Occipital lobe (tissue), 1 donor: ENCODE measurements at regions not wholly inside any gene's neighbourhood (a gene's known extent, or its start where the extent isn't known, plus 50 kb on each side); places are given as distances from the start of the nearest gene placed in this dataset.

Experiments used
- DNase-seq: peaks from one replicate; lab custom pipeline; 2025; lab: John Stamatoyannopoulos, UW

DNA sequence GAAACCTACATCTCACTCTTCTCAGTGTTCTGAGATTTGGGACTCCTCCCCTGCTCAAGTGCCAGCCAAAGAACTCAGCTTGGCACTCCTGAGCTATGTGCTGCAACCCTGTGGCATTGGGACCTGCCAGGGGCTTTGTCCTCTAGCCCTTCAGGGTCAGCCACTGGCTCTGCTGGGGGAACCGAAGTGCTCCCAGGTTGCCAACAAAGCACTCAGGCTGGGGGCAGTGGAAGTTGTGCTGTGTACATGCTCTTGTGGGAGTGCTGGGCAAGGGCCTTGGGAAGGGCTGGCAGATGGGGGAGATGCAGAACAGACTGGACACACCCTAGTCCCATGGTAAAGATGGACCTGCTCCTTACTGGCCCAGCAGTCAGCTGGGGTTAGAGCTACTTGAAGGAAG, 498.6 kb downstream of the CAAP1 start:
- DNase-seq: no peak

DNA sequence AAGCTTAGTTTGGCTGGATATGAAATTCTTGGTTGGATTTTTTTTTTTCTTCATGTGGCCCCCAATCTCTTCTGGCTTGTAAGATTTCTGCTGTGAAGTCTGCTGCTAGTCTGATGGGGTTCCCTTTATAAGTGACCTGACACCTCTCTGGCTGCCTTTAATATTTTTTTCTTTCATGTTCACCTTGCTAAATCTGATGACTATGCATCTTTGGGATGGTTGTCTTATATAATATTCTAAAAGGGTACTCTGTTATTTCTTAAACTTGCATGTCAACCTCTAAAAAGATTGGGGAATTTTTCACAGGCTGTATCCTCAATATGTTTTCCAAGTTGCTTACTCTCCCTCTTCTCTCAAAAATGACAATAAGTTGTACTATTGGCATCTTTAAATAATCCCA, 500.0 kb downstream of the CAAP1 start:
- no peak for DNase-seq

DNA sequence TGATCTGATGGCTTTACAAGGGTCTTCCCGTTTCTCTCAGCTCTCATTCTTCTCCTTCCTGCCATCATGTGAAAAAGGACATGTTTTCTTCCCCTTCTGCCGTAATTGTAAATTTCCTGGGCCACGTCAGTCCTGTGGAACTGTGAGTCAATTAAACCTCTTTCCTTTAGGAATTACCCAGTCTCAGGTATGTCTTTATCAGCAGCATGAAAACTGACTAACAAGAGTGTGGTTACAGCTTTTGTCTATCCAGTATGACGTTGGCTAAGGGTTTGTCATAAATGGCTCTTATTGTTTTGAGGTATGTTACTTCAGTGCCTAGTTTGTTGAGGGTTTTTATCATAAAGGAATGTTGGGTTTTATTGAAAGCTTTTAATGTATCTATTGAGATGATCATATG, 501.6 kb downstream of the CAAP1 start:
- no peak for DNase-seq

DNA sequence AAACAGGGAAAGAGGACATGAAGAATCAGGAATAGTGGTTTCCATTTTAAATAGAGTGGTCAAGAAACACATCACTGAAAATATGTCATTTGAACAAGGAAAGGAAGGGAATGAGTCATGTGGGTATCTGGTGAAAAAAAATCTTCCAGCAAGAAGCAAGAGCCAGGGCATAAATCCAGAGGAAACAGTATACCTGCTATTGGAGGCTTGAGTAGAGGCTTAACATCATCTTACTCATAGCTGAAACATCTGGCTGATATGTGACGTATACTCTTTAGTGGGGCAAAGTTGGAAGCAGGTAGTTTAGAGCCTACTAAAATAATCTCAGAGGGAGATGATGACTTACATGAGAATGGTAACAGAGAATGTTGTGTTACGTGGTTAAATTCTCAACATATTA, 517.2 kb downstream of the CAAP1 start:
- no peak for DNase-seq

DNA sequence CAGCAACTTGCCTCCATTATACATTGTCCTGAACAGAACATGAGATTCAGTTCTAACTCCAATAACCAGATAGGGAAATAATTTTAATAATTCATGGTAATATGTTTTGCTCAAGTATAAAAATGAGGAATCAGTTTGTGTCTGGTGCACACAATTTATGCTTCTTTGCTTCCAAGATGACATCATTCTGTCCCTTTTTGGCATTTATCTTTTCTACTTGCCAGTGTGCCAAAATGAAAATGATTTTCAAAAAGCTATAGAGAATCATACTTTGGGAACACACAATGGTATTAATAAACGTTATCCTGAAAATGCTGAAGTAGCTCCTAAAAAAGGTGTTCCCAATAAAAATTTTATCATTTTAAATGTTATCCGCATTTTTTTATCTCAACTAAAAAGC, 519.0 kb downstream of the CAAP1 start:
- DNase-seq: no peak

DNA sequence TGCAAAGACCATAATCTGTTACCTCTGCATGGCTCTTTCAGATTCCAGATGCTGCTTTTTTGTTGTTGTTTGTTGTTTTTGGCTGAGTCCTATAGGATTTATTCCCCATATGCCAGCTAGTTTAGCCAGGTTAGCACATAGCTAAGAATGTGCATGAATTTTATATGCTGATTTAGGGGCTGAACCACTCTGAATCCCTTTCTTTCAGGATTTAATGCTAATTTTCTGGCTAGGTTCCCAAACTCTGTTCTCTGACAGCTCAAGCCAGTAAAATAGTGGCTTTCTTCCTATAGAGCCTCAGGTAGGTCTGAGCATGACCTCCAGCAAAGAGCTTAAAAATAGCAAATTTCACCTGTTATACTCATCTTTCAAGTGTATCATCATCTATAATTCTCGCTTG, 521.4 kb downstream of the CAAP1 start:
- no peak for DNase-seq

DNA sequence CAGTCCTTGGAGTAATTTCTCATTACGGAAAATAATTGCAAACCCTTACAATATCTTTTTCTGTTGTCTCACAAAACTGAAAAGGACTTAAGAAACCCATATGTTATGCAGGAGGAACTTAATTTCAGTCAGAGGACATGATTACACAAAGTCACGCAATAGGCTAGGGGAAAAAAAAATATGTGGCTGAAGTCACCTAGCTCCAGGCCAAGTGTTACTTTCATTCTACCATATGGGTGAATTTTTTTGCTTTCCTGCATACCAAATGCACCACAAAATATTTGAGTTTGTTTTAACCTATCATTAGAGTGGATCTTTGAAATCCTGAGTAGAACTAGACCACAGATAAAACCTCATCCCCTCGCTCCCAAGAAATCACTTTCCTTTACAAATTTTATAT, 523.5 kb downstream of the CAAP1 start:
- DNase-seq: no peak

DNA sequence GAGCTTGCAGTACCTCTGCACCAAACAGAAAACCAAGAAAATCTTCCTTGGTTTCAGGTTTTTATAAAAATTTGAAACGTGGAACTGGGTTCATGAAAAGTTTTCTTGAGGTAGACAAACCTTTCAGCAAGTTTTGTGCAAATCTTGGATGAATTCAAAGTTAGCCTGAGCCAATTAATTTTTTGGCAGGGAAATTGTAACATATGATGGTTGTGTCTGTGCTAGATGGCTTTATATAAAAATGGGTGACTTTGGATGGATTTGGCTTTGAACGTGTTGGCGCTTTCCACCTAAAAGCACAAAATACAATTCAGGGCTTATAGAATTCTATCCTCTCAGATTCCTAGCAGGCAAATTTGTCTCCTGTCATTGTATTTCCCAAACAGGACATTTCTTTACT, 524.4 kb downstream of the CAAP1 start:
- DNase-seq: no peak

DNA sequence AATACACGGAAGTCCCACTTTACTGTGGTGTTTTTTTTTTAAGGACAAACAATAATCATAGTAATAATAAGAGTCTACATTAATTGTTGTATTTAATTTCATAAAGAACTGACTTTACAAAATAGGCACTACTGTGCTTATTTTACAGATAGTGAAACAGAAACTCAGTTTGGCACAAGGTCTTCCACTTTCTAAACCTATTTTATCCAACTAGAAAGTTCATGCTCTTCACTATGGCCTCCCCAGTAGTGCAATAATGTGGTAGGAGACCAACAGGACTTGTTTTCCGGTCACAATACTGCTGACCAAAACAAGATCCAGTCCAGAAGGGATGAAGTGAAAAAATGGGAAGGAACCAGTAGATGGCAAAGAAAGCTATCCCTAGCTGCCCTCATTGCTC, 531.6 kb downstream of the CAAP1 start:
- no peak for DNase-seq

DNA sequence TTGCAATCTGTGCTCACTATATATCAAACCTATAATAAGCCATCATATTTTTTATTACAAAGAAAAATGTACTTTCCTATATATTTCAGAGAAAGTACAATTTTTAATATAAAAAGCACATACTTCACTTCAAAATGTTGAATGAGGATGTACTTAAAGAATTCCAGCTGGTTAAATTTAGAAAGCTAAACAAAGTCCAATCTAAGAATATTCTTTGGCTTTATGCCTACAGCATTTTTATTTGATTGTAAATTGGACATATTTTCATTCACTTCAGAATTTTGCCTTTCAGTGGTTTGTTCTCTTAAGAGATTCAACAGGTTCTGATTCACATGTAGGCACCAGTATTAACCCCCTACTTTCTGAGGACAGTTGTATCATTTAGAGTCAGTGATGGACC, 533.8 kb downstream of the CAAP1 start:
- no peak for DNase-seq

DNA sequence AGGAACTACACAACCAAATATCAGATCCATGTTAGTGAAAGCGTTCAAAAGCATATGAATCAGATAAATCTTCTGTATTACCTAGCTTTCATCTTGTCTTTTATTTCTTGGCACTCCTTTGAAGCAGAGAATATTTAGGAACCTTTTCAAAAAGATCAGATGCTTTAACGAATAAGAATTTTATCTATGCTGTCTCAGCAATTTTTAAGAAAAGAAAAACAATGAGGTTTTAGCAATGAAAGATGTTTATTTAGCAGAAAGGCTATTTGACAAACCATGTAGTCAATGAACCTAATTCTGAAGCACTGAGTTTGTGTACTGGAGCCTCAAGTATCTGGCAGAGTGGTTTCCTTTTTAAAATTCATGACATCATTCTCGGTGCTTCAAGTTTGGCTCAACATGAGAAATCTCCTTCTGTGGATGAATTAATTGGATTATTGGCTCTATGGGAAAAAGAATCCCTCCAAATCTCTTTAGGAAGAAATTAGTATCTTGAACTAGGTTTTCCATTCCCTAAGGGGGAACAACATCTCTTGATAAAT, 534.7 kb downstream of the CAAP1 start:
- no peak for DNase-seq

DNA sequence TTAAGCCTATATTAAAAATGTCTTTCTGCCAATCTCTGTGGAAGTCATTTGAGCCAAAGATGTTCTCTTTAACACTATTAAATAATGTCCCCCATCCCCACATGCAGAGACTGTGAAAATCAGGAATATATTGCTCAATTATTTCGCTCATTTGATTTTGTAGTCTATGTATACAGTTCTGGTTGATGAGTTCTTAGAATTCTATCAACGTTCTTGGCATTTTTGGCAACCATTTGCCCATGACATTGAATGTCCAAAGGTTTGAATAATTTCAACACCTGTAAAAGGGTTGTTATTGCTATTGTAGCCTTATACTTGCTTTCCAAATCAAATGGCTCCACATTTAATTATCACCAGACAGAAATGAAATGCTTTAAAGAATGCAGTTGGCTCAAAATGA, 536.1 kb downstream of the CAAP1 start:
- DNase-seq: no peak

DNA sequence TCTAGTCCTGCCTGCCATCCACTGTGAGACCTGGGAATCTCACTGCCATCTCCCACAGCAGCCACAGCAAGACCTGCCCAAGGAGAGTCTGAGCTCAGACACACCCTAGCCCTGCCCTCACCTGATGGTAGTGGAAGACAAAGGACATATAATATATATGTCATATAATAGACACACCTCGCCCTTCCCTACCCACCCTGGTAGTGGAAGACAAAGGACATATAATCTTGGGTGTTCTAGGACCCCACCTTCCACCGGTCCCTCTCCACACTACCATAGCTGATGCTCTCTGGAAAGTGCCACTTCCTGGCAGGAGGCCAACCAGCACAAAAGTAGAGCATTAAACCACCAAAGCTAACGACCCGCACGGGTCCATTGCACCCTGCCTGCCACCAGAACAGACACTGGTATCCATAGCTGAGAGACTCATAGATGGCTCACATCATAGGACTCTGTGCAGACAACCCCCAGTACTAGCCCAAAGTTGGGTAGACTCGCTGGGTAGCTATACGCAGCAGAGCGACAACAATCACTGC, 545.6 kb downstream of the CAAP1 start:
- no peak for DNase-seq

DNA sequence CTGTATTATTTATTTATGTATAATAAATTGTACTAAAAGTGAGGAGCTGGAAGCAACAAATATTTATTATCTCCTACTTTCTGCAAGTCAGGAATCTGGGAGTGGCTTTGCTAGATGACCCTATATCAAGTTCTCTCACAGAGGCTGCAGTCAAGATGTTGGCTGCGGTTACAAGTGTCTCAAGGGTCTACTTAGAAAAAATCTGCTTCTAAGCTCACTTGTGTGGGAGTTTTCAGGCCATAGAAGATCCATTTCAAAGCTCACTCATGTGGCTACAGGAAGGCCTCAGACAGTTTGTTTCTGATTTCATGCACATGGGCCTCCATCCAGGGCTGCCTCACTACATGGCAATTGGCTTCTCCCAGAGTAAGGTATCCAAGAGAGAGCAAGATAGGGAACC, 551.1 kb downstream of the CAAP1 start:
- no peak for DNase-seq

DNA sequence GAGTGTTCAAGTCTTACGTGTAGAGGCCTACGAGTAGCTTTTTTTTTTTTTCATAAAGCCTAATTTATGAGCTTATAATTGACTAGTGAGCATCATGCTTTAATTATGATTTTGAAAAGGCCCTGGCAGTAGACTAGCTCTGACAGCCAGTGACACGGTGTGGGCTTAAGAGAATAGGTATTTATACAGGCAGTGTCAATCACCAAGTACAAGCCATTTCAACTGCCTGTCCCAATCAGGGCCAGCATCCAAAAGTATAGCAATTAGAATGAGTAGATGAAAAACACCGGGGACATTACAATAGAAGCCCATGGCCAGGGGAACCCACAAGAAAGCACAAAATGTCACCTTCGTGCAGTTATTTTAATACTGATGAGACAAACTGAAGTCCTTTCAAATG, 552.8 kb downstream of the CAAP1 start:
- DNase-seq: no peak

DNA sequence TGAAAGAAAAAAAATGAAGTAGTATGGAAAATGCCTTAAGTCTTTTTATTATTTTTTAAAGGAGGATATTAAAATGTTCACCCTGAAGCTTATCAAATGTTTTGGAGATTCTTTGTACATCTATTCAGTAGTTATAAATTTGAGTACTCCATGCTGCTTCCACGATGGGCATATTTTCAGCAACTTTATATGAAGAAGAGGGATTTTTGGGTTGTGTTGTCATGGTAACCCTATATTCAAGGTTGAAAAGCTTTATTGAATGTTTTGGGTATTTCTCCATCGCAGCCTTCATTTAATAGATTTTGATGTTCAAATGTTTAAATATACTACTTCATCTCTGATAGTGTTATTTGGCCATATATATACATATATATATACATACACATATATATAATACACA, 557.5 kb downstream of the CAAP1 start:
- DNase-seq: no peak

DNA sequence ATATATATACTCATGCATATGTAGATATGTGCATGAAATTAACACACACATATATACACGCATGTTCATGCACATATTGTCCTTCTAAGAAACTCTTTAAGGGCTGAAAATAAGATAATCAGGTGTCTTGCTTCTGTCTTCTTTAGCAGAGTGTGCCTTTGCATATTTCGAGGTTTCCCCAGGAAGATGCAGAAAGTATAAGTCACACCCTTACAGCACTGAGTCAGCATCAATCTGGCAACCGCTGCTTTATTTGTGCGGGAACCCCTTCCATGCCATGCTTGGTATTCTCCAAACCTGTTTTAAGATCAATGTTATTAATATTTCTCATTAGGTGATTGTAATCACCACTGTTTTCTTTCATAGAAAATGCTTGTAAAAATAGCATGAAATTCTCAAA, 557.9 kb downstream of the CAAP1 start:
- DNase-seq: no peak

DNA sequence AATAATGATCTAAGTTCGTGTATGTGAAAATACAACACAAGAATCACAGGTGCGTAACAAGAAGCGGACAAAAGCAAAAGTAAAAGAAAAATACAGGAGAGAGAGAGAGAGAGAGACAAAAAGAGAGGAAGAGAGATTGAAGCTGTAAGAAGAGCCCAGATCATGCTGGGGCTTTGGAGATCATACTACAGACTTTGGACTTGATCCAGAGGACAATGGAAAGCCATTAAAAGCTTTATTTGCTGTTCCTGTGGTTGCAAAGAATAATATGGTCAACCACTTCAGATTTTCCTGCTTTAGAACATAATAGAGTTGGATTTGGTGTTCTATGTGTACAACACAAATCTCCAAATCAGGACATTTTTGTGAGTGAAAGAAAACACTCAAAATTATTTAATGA, 561.4 kb downstream of the CAAP1 start:
- DNase-seq: no peak

DNA sequence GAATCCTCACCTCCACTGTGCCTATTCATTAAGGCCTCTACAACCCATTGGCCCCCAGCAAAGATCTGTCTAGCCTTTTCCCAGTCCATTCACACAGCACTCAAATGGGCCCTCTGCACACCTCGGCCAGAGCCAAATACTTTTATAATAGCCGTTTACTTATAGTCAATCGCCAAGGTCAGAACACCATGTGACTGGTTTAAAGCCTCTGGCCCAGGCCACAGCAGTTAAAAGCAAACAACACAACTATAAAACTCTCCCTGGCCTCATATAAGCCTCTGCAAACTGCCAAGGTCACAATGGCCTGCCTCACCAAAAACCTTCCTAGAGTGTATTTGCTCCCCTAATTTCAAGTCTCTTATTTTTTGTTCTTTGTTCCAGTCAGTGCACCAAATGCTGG, 562.6 kb downstream of the CAAP1 start:
- no peak for DNase-seq

DNA sequence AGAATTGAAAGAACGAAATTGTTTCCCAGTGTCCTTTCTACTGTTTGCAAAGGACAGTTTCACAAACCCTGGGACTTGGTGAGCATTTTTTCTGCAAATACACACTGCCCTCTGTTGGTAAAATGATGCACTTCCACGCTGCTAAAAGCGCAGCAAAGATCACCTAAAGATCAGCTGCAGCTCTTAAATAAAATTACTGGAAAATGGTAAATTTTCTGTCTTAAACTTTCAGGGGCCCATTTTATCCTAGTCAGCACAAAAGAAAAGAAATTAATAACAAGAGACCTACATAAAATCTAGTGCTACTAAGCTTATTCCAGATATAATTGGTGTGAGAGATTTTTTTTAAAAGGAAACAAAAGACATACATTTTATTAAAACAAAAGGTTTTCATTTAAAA, 566.0 kb downstream of the CAAP1 start:
- peak; percentile 26 for DNase-seq

DNA sequence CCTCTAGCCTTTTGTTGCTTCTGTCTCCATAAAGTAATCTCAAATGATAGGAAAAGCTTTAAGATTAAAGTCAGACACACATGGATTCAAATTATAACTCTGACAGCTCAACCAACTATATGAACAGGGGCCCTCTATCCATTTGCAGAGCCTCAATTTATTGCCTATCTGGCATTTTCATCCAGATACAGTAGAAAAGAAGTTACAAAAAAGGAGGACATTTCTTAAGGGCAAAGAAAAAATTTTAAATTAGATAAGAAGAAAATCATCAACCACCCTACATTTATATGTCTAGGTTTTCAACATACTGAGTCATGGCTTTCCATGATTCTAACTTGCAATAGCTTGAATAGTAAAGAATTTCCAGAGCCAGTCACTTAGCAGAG, 567.2 kb downstream of the CAAP1 start:
- no peak for DNase-seq

DNA sequence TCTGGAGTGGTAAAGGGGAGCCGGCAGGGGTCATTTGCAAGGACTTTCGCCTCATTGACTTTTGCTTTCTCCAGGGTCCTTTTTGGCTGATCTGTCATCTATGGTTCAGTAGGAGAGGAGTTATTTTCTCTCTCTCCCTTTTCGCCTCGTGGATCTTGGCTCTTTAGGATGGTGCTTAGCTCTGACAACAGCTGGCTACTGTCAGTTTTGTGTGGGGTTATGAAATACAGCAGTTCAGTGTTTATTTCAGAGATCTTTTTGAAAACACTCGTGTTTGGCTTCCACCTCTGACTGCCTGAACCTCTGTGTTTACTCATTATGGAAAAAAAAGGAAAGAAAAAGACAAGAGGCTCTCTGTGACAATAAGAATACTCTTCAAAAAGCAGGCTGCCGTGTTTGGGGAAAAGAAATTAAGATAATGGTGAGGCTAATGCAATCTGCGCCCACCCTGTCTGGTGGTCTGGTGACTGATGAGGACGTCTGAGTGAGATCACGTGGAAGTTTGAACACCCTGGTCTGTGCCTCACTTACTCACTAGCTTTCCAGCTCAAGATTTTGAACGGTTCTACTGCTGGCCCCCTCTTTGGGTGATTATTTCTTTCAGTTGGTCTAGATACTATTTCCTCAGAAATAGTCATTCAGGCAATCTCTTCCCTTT, 567.7 kb downstream of the CAAP1 start:
- DNase-seq: no peak

DNA sequence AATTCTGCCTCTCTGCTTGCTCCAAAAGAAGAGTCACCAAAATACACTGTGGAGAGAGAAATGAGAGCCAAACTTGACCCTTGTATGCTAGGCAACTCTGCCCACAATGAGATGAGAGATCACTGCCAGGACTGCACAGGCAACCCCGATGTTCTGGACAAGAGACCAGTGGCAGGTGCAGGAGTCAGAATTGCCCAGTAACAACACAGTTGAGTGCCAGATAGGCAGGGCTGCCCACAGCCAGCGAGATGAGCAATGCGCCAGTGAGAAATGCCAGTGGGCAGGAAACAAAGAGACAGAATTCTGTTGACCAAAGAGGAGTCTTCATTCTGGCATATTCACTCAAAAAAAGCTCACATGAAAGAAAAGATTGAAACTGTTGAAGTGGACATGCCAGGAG, 570.7 kb downstream of the CAAP1 start:
- peak; percentile 2 for DNase-seq

DNA sequence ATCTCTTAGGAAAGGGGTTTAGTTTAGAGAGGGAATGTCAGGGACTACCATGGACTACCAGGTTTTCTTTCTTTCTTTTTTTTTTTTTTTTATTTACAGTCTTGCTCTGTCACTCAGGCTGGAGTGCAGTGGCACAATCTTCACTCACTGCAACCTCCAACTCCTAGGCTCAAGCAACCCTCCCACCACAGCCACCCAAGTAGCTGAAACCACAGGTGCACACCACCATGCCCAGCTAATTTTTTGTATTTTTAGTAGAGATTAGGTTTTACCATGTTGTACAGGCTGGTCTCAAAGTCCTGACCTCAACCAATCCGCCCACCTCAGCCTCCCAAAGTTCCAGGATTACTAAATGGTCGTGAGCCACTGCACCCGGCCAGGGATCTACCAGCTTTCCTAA, 572.7 kb downstream of the CAAP1 start:
- no peak for DNase-seq
